ENCODE measurements at regions not wholly inside any gene's neighbourhood (a gene's known extent, or its start where the extent isn't known, plus 50 kb on each side); places are given as distances from the start of the nearest gene placed in this dataset.

GRCh38 chr20:39778431-39778830 lies 816.3 kb downstream of the DHX35 start (continued):
- no peak for TF ChIP-seq CHD7 (IDR thresholded peaks at IDR 0.05; ENCODE audit: insufficient replicate concordance, low read length)
- no peak for TF ChIP-seq CREB1 (IDR thresholded peaks at IDR 0.05)
- TF ChIP-seq TBP (IDR thresholded peaks at IDR 0.05; ENCODE audit: low read depth, low read length) = no peak
- no peak for TF ChIP-seq RNF2 (IDR thresholded peaks at IDR 0.05; ENCODE audit: borderline replicate concordance, low read depth, low read length, missing control alignments, poor library complexity, severe bottlenecking)
- TF ChIP-seq JUND (IDR thresholded peaks at IDR 0.05; ENCODE audit: low read length) = no peak
- TF ChIP-seq GABPA (IDR thresholded peaks at IDR 0.05; ENCODE audit: borderline replicate concordance, insufficient read depth, low read length) = no peak
- no peak for TF ChIP-seq POLR2A (IDR thresholded peaks at IDR 0.05; ENCODE audit: control extremely low read depth in 1 of 2, low read depth in 2 of 2, low read length in 2 of 2)
- no peak for TF ChIP-seq KDM5A (IDR thresholded peaks at IDR 0.05; ENCODE audit: low read length)
- no peak for TF ChIP-seq SIN3A (conservative IDR thresholded peaks at IDR 0.05 in 1 of 2, IDR thresholded peaks at IDR 0.05 in 1 of 2; ENCODE audit: low read depth in 1 of 2, low read length in 2 of 2)
- TF ChIP-seq RAD21 (IDR thresholded peaks at IDR 0.05 in 1 of 2, conservative IDR thresholded peaks at IDR 0.05 in 1 of 2; ENCODE audit: low read depth in 2 of 2, low read length in 2 of 2) = no peak
